ENCODE measurements at regions not wholly inside any gene's neighbourhood (a gene's known extent, or its start where the extent isn't known, plus 50 kb on each side); places are given as distances from the start of the nearest gene placed in this dataset.

DNA sequence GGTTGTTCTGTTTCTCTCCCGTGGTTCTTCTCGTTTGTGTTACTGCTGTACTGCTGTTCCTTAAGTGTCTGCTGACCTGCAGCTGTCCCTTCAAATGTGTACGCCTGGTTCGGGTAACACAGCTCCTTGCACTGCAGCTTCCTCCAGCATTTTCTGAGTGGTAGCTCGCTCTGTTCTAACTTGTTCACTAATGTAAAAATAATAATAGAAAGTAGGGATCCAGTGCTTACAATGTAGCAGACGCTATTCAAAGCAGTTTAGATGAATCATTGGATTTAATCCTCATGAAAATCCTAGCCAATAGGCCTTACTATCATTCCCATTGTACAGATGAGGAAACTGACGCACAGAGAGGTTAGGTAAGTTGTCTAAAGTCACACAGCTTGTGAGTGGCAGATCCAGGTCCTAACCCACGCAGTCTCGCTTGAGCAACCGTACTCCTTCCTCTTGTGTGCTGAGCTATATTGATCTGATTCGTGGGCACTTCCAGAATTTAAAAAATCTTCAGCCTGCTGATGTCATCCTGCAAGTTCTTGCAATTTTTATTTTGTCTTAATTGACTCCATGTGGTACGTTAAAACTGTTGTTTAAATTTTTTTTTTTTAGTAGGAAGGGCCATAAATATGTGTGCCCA, 448.2 kb upstream of the FAT1 start:
- H3K36me3 ChIP-seq (ENCODE audit: insufficient read depth): no peaks in the 10 kb centered on the region
- H3K27ac ChIP-seq (ENCODE audit: low read depth): no peak overlapping the region
- WGBS: 70% methylated on average over 12 of the region's 12 CpGs
- H3K4me3 ChIP-seq (ENCODE audit: low read depth, low read length): no peak overlapping the region
- no peak for DNase-seq (ENCODE audit: extremely low spot score)
- no peaks in the 10 kb centered on the region for H3K4me1 ChIP-seq (ENCODE audit: insufficient read depth)

DNA sequence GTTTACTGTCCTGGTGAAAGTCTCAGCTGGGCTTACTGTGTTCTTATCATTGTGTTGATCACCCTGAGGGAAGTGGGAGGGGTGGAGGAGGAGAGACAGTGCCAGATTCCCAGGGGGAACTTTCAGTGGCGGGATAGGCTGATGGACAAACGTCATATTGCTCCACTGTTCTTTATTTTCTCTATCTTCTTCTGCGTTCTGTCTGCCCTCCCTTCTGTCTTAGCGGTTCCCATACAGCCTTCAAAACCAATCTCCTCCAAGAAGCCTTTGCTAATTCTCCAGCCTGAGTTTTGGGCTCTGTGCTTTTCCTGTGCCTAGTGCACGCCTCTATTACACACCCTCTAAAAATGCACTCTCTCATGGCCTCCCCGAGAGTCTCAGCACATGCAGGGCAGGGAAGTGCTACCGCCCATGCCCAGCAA, 448.7 kb upstream of the FAT1 start:
- WGBS: 56% methylated on average over 7 of the region's 7 CpGs
- DNase-seq (ENCODE audit: extremely low spot score): no peak
- no peaks in the 10 kb centered on the region for H3K36me3 ChIP-seq (ENCODE audit: insufficient read depth)
- no peaks in the 10 kb centered on the region for H3K4me1 ChIP-seq (ENCODE audit: insufficient read depth)
- H3K4me3 ChIP-seq (ENCODE audit: low read depth, low read length): no peak overlapping the region
- H3K27ac ChIP-seq (ENCODE audit: low read depth): no peak overlapping the region

- Histone ChIP-seq H3K27ac (ENCODE audit: low read depth) (no peak overlapping the region), H3K36me3 (ENCODE audit: insufficient read depth) (no peaks in the 10 kb centered on the region), H3K4me1 (ENCODE audit: insufficient read depth) (no peaks in the 10 kb centered on the region), H3K4me3 (ENCODE audit: low read depth, low read length) (no peak overlapping the region)
- WGBS: 84% methylated on average over 8 of the region's 8 CpGs
- DNase-seq (ENCODE audit: extremely low spot score): no peak
Measured at GRCh38 chr4:187174749-187175148, 451.1 kb upstream of the FAT1 start.

DNA sequence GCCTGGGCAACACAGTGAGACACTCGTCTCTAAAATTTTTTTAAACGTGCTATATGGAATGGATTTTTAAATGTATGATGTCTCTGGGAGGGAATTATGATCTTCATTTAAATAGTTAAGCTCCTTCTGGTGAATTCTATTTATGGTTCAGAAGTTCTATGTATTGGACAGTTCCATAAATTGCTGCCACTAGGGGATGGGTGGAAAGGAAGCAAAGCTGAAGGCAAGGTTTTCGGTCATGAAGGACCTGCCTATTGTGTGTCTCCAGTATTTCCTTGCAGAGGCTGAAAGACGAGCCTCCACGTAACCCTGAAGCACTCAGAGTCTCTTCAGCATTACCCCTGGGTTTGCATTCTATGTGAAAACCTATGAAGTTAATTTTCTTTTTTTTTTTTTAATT, 451.5 kb upstream of the FAT1 start:
- WGBS: 86% methylated on average over 5 of the region's 5 CpGs
- no peak overlapping the region for H3K4me3 ChIP-seq (ENCODE audit: low read depth, low read length)
- H3K27ac ChIP-seq (ENCODE audit: low read depth): no peak overlapping the region
- no peaks in the 10 kb centered on the region for H3K36me3 ChIP-seq (ENCODE audit: insufficient read depth)
- H3K4me1 ChIP-seq (ENCODE audit: insufficient read depth): no peaks in the 10 kb centered on the region
- DNase-seq (ENCODE audit: extremely low spot score): no peak

GRCh38 chr4:187176261-187176910, 452.7 kb upstream of the FAT1 start:
- no peak for DNase-seq (ENCODE audit: extremely low spot score)
- Histone ChIP-seq H3K36me3 (ENCODE audit: insufficient read depth) (no peaks in the 10 kb centered on the region), H3K27ac (ENCODE audit: low read depth) (no peak overlapping the region), H3K4me1 (ENCODE audit: insufficient read depth) (no peaks in the 10 kb centered on the region), H3K4me3 (ENCODE audit: low read depth, low read length) (no peak overlapping the region)
- WGBS: 78% methylated on average over 24 of the region's 24 CpGs

- H3K4me3 ChIP-seq (ENCODE audit: low read depth, low read length): no peak overlapping the region
- H3K4me1 ChIP-seq (ENCODE audit: insufficient read depth): no peaks in the 10 kb centered on the region
- 77% methylated on average over 6 of the region's 6 CpGs for WGBS
- no peaks in the 10 kb centered on the region for H3K36me3 ChIP-seq (ENCODE audit: insufficient read depth)
- H3K27ac ChIP-seq (ENCODE audit: low read depth): no peak overlapping the region
- DNase-seq (ENCODE audit: extremely low spot score): no peak
Measured at GRCh38 chr4:187178084-187178483, 454.4 kb upstream of the FAT1 start.

DNA sequence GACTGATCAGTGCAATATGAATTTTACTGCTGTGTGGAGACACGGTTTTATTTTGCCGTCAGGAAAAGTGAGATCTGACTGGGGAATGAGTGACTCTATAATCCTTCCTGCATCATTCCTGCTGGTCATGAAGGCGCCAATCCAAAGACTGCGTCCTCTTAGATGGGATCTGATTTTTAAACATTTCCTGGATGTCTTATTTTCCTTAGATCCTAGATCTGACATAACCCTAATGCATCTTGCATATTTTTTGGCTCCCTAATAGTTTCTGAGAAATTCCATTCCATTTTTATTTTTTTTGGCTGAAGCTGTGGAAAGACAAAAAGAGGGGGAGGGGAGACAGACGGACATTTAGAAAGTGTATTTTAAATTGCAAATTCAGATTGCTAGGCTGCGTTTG, 454.9 kb upstream of the FAT1 start:
- H3K36me3 ChIP-seq (ENCODE audit: insufficient read depth): no peaks in the 10 kb centered on the region
- no peak overlapping the region for H3K4me3 ChIP-seq (ENCODE audit: low read depth, low read length)
- no peak for DNase-seq (ENCODE audit: extremely low spot score)
- no peak overlapping the region for H3K27ac ChIP-seq (ENCODE audit: low read depth)
- no peaks in the 10 kb centered on the region for H3K4me1 ChIP-seq (ENCODE audit: insufficient read depth)
- WGBS: 62% methylated on average over 6 of the region's 6 CpGs

GRCh38 chr4:187179086-187180058, 455.7 kb upstream of the FAT1 start:
- Histone ChIP-seq H3K36me3 (ENCODE audit: insufficient read depth) (no peaks in the 10 kb centered on the region), H3K4me3 (ENCODE audit: low read depth, low read length) (no peak overlapping the region), H3K4me1 (ENCODE audit: insufficient read depth) (no peaks in the 10 kb centered on the region), H3K27ac (ENCODE audit: low read depth) (no peak overlapping the region)
- 68% methylated on average over 10 of the region's 10 CpGs for WGBS
- no peak for DNase-seq (ENCODE audit: extremely low spot score)

GRCh38 chr4:187181054-187181453, 457.4 kb upstream of the FAT1 start:
- no peak overlapping the region for H3K27ac ChIP-seq (ENCODE audit: low read depth)
- H3K4me3 ChIP-seq (ENCODE audit: low read depth, low read length): no peak overlapping the region
- 82% methylated on average over 6 of the region's 6 CpGs for WGBS
- H3K36me3 ChIP-seq (ENCODE audit: insufficient read depth): no peaks in the 10 kb centered on the region
- H3K4me1 ChIP-seq (ENCODE audit: insufficient read depth): no peaks in the 10 kb centered on the region
- DNase-seq (ENCODE audit: extremely low spot score): no peak

- Histone ChIP-seq H3K4me3 (ENCODE audit: low read depth, low read length) (no peak overlapping the region), H3K4me1 (ENCODE audit: insufficient read depth) (no peaks in the 10 kb centered on the region), H3K27ac (ENCODE audit: low read depth) (no peak overlapping the region), H3K36me3 (ENCODE audit: insufficient read depth) (no peaks in the 10 kb centered on the region)
- 88% methylated on average over 9 of the region's 9 CpGs for WGBS
- DNase-seq (ENCODE audit: extremely low spot score): no peak
Measured at GRCh38 chr4:187183346-187183745, 459.7 kb upstream of the FAT1 start.

DNA sequence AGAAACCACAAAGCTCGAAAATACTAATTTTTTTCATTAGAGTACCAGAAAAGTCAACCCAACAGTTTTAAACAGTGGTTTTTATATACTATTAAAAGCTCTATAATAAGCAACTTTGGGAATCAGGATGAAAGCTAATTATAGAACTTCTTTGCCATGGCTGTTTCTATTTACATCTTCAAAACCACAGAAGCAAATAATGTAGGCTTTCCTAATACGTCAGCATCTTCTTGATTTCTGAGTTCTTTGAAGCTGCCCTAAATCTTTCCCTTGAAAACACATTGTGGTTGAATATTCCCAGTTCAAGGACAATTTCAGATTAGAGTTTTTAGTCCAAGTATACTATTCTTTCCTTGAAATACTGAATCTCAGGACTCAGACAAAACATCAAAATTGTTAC, 460.2 kb upstream of the FAT1 start:
- Histone ChIP-seq H3K27ac (ENCODE audit: low read depth) (no peak overlapping the region), H3K36me3 (ENCODE audit: insufficient read depth) (no peaks in the 10 kb centered on the region), H3K4me3 (ENCODE audit: low read depth, low read length) (no peak overlapping the region), H3K4me1 (ENCODE audit: insufficient read depth) (no peaks in the 10 kb centered on the region)
- no peak for DNase-seq (ENCODE audit: extremely low spot score)
- 70% methylated on average over 2 of the region's 2 CpGs for WGBS

DNA sequence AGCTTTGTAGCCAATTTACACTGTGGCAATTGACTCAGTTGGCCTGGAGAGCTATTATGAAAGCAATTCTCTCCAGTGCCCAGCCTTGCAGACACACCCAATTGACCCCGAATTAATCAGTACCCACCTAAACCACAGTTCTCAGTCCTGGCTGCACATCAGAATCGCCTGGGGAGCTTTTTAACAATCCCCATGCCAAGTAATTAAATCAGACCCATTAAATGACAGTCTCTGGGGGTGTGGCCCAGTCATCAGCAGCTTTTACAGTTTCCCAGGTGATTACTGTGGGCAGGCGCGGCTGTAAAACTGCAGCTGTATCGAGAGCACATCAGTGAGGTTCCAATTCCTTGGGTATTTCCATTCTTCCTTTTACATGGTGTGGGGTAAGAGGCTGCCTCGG, 460.9 kb upstream of the FAT1 start:
- no peaks in the 10 kb centered on the region for H3K4me1 ChIP-seq (ENCODE audit: insufficient read depth)
- WGBS: 78% methylated on average over 6 of the region's 6 CpGs
- H3K27ac ChIP-seq (ENCODE audit: low read depth): no peak overlapping the region
- no peaks in the 10 kb centered on the region for H3K36me3 ChIP-seq (ENCODE audit: insufficient read depth)
- H3K4me3 ChIP-seq (ENCODE audit: low read depth, low read length): no peak overlapping the region
- DNase-seq (ENCODE audit: extremely low spot score): no peak

DNA sequence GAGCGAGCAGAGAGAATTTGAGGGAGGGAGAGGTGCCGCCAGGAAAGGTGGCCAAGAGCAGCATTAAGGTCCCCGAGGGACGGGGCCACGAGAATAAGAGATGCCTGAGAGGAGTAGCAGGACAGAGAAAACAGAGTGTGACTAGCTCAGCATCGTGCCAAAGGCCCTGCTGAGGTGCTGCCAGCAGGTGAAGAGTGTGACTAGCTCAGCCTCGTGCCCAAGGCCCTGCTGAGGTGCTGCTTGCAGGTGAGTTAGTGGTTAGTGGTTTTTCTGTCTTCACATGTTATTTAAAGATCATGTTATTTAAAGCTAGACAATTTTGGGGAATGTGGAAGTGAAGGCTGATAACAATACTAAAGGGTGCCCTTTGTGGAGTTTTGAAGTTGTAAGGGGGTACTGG, 464.5 kb upstream of the FAT1 start:
- Histone ChIP-seq H3K36me3 (ENCODE audit: insufficient read depth) (no peaks in the 10 kb centered on the region), H3K4me1 (ENCODE audit: insufficient read depth) (no peaks in the 10 kb centered on the region), H3K27ac (ENCODE audit: low read depth) (no peak overlapping the region), H3K4me3 (ENCODE audit: low read depth, low read length) (no peak overlapping the region)
- DNase-seq (ENCODE audit: extremely low spot score): no peak
- WGBS: 82% methylated on average over 7 of the region's 7 CpGs

DNA sequence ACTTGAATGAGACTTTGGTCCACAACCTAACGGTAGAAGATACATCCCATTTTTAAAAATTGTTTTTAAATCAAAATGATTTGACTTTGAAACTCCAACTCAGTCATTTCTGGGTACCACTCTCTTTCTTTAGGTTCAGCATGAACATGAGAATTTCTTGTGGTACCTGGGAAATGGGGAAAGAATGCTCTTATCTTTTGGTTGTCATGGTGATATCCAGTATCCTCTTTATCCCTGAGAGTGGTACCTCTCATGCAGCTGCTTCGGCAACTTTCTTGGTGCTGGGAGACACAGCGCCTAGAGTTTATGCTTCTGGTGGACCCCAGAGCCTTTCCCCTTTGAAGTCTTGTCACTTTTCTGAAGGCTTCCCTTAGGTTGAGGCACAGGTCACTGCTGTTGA, 465.1 kb upstream of the FAT1 start:
- no peaks in the 10 kb centered on the region for H3K36me3 ChIP-seq (ENCODE audit: insufficient read depth)
- H3K4me1 ChIP-seq (ENCODE audit: insufficient read depth): no peaks in the 10 kb centered on the region
- DNase-seq (ENCODE audit: extremely low spot score): no peak
- H3K4me3 ChIP-seq (ENCODE audit: low read depth, low read length): no peak overlapping the region
- WGBS: 94% methylated on average over 3 of the region's 3 CpGs
- H3K27ac ChIP-seq (ENCODE audit: low read depth): no peak overlapping the region

Data from urinary bladder (tissue), 3 donors.